ENCODE measurements at regions not wholly inside any gene's neighbourhood (a gene's known extent, or its start where the extent isn't known, plus 50 kb on each side); places are given as distances from the start of the nearest gene placed in this dataset.
"Not testable (repeated sequence)": the region's sequence is repeated elsewhere in the genome, so short reads cannot be mapped to it uniquely, and the experiment has no call there.

GRCh38 chr7:42650701-42651100 lies 261.2 kb downstream of the C7orf25 start:
- 86 to 100% (median 100%) methylated on average over 1 of the region's 1 CpG for WGBS, 3 donors

GRCh38 chr7:42650171-42650570 lies 261.7 kb downstream of the C7orf25 start:
- no peak overlapping the region for H3K27ac ChIP-seq (ENCODE audit: low read depth, low read length)
- 67 to 85% (median 80%) methylated on average over 6 of the region's 6 CpGs for WGBS, 3 donors

More at GRCh38 chr7:42650701-42651100, 261.2 kb downstream of the C7orf25 start:
- H3K27ac ChIP-seq (ENCODE audit: low read depth, low read length), result no peak overlapping the region

GRCh38 chr7:42645906-42646305 lies 266.0 kb downstream of the C7orf25 start:
- H3K27ac ChIP-seq (ENCODE audit: low read depth, low read length), result no peak overlapping the region
- WGBS, 3 donors, result 49 to 61% (median 57%) methylated on average over 3 of the region's 3 CpGs

DNA sequence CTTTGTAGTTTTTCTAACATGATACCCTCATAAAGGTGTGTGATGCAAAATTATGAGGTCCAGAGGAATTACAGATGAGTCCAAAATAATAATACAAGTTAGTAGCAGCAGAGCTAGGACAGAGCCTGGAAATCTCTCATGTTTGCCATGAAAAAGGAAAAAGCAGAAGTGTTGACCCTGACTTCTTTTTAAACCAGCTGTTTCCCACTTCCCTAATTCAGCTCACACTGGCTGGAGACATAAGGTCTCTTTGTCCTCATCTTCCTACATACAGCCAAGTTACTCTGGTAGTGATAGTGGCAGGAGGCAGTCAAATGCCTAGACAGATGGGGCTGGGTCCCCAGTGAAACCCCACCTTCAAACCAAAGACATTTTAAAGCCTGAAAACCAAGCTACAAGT lies 269.2 kb downstream of the C7orf25 start:
- no peak overlapping the region for H3K27ac ChIP-seq (ENCODE audit: low read depth, low read length)

GRCh38 chr7:42639930-42640329 lies 271.9 kb downstream of the C7orf25 start:
- H3K27ac ChIP-seq (ENCODE audit: low read depth, low read length), result no peak overlapping the region
- WGBS, 3 donors, result 63 to 87% (median 84%) methylated on average over 5 of the region's 5 CpGs

- WGBS, 3 donors, result 70 to 88% (median 83%) methylated on average over 11 of the region's 11 CpGs
- not testable (repeated sequence) for H3K27ac ChIP-seq (ENCODE audit: low read depth, low read length)
These were observed 275.5 kb downstream of the C7orf25 start for GRCh38 chr7:42636380-42636779.

DNA sequence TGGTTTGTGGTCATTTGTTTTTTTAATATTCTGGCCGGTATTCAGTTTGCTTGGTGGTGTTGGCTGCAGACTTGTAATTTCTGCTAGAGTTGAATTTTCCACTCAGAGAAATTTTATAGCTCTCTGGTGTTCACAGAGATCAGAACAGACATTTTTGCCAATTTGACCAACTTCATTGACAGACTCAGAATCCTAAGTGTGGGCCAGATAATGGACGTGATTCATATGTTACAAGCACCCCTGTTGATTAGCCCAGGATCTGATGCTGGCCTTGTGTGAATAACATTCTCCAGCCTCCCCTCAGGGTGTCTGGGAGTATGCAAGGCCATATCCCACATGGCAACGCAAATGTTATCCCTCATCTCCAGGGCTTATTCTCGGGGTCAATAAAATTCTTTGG lies 283.8 kb downstream of the C7orf25 start:
- no peak overlapping the region for H3K27ac ChIP-seq (ENCODE audit: low read depth, low read length)
- WGBS, 3 donors, result 51 to 62% (median 60%) methylated on average over 4 of the region's 4 CpGs

DNA sequence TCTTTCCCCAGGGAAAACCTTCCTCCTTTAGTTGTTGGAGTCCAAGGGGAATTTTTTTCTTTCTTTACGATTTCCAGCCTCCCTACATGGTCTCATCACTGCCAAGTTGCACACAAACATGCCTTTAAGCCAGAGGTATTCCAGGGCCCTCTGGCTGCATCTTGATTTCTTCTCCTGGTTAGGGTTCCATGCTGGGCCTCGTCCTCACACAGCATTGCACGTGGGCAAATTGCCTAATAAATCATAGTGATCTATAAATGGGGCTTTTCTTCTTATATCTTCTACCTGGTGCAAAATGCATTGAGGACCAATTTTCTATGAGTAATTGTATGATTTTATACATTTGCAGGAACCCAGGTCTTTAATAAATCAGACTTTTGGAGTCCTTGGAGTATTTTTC lies 284.2 kb downstream of the C7orf25 start:
- H3K27ac ChIP-seq (ENCODE audit: low read depth, low read length), result no peak overlapping the region
- WGBS, 3 donors, result 43 to 67% (median 46%) methylated on average over 3 of the region's 3 CpGs

- 69 to 86% (median 78%) methylated on average over 2 of the region's 2 CpGs for WGBS, 3 donors
- H3K27ac ChIP-seq (ENCODE audit: low read depth, low read length), result no peak overlapping the region
These were observed 284.8 kb downstream of the C7orf25 start for GRCh38 chr7:42627101-42627500.

- 73 to 88% (median 81%) methylated on average over 4 of the region's 4 CpGs for WGBS, 3 donors
- H3K27ac ChIP-seq (ENCODE audit: low read depth, low read length), result no peak overlapping the region
These were observed 286.4 kb downstream of the C7orf25 start for GRCh38 chr7:42625421-42625820.

DNA sequence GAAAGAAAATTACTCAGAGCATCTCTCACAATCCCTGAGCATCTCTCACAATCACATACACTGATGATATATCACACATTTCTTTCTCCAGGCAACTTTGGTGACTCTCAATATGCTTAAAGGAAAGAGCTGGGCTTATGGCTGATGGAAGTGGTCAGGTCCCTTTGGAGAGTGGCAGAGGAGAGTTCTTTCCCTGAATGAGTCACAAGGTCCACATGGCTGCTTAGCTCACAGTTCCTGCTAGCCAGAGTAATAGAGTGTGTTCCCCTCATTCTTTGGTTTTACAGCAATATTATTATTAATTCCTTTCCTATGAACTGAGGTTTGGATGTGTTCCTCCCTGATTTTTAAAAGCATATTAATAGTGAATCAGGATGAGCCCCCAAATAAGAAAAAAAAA lies 287.4 kb downstream of the C7orf25 start:
- H3K27ac ChIP-seq (ENCODE audit: low read depth, low read length), result no peak overlapping the region

DNA sequence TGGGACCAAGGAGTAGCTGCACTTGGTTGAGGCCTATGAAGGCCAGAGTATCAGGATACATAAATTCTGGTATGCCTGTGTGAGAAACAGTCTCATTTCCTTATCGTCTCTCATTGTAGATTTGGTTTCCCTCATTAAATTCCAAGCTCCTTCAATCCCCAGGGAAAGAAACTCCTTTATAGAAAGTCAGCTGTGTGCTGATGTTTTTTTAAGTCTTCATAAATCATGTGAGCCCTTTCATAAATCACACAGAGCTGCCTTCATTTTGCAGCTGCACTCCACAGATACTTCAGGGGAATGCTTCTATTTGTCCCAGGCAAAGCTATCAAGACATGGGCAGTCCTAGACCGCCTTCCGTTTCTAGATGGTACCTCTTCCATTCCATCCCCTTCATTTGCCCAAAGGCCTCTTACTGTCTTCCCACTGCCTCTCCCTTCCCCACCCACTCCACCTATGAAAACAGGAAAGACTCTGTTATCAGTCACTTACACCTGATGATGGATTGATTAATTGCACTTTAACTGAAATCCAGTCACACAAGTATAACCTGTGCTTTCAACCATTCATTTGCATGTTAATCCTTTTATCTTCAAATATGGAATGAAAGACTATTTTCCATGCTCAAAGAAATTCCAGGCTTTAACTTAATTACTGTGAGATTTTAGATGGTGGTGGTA lies 290.2 kb downstream of the C7orf25 start:
- no peak overlapping the region for H3K27ac ChIP-seq (ENCODE audit: low read depth, low read length)
- 61 to 68% (median 62%) methylated on average over 3 of the region's 3 CpGs for WGBS, 3 donors

DNA sequence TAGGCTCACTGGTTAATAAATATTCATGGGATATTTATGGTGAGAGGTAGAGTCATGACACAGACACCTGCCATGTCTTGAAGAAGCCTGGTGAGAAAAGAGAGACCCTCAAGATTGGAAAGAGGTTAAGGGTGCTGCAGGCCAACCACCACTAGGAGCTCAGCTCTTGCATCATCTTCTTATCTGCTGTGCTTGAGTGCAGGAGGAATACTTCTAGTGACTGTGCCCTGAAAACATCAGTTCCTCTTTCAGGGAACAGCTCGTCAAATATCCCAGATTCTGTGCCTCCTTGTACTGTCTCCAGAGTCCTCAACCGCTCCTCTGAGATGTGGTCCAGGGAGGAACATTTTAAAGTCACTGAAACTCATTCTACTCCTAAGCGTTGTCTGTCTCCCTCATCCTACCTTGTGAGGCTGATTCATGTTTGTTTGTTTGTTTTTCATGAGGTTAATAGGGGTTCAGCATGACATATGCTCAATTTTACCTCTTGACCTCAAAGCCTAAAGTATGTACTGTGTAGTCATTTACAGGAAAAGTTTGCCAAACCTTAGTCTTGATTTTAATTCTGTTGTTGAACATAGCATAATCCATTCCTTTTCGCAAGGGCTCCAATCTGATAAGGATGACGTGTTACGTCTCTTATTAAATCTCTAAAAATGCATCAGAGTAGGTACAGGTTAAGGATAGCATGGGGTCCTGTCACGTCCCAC lies 293.1 kb downstream of the C7orf25 start:
- 71 to 86% (median 86%) methylated on average over 7 of the region's 7 CpGs for WGBS, 3 donors
- H3K27ac ChIP-seq (ENCODE audit: low read depth, low read length), result no peak overlapping the region

- no peak overlapping the region for H3K27ac ChIP-seq (ENCODE audit: low read depth, low read length)
These were observed 293.9 kb downstream of the C7orf25 start for GRCh38 chr7:42617806-42618457.

DNA sequence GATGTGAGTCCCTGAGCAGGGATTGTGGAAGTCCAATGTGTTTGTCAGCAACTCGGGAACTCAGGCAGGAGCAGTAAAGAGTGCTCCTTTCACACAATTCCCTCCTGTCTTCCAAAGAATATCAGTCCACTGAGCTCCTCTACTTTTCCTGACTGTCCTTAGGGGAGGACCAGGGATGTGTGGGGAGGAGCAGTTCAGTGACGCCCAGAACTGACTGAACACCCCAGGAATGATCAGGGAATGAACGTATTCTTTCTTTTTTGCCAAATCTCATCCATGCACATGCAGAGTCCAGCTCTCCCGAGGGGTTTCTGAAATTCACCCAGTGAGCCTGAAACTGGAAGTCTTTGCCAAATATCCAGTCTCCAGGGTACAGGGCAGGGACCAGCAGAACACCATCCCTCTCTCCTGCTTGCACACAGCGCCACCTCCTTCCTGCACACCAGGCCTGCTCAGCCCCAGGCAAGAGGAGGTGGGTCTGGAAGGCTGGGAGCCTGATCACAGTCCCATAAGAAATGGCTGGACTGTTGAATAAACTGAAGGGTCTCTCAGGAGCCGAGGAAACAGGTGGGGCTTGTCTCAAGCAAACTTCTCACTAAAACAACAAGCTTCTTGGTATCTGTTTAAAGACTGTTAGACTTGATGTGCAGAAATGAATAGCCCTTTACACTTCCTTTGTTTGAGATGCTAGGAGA lies 294.7 kb downstream of the C7orf25 start:
- no peak overlapping the region for H3K27ac ChIP-seq (ENCODE audit: low read depth, low read length)
- WGBS, 3 donors, result 57 to 72% (median 67%) methylated on average over 6 of the region's 6 CpGs

More at GRCh38 chr7:42617806-42618457, 293.9 kb downstream of the C7orf25 start:
- WGBS, 3 donors, result 31 to 56% (median 55%) methylated on average over 8 of the region's 8 CpGs

- WGBS, 3 donors, result 87 to 95% (median 91%) methylated on average over 4 of the region's 4 CpGs
- H3K27ac ChIP-seq (ENCODE audit: low read depth, low read length), result no peak overlapping the region
These were observed 297.2 kb downstream of the C7orf25 start for GRCh38 chr7:42614636-42615035.

GRCh38 chr7:42611961-42612360 lies 299.9 kb downstream of the C7orf25 start:
- H3K27ac ChIP-seq (ENCODE audit: low read depth, low read length), result no peak overlapping the region
- 18 to 59% (median 54%) methylated on average over 1 of the region's 1 CpG for WGBS, 3 donors

GRCh38 chr7:42611289-42611928 lies 300.5 kb downstream of the C7orf25 start:
- WGBS, 3 donors, result 44 to 82% (median 78%) methylated on average over 7 of the region's 7 CpGs
- no peak overlapping the region for H3K27ac ChIP-seq (ENCODE audit: low read depth, low read length)
